ENCODE measurements at regions not wholly inside any gene's neighbourhood (a gene's known extent, or its start where the extent isn't known, plus 50 kb on each side); places are given as distances from the start of the nearest gene placed in this dataset.

- TF ChIP-seq POLR2A (IDR thresholded peaks at IDR 0.05), result no peak
- TF ChIP-seq CTCF (IDR thresholded peaks at IDR 0.05), result no peak
Observed at GRCh38 chr18:26722565-26722931, 143.0 kb downstream of the AQP4 start.

Data from prostate gland (tissue), 2 donors.